ENCODE measurements at regions not wholly inside any gene's neighbourhood (a gene's known extent, or its start where the extent isn't known, plus 50 kb on each side); places are given as distances from the start of the nearest gene placed in this dataset.

- no peaks in the 10 kb centered on the region for H3K27me3 Mint-ChIP-seq (ENCODE audit: low read depth, unreplicated experiment)
- H3K4me3 ChIP-seq (ENCODE audit: insufficient read depth, low read depth, low read length) = no peak overlapping the region
- no peaks in the 10 kb centered on the region for H3K27me3 ChIP-seq (ENCODE audit: insufficient read depth, low read length)
- no peaks in the 10 kb centered on the region for H4K20me1 ChIP-seq (ENCODE audit: insufficient read depth, low read length)
- no peak overlapping the region for H3K4me2 ChIP-seq (ENCODE audit: low read length)
- no peaks in the 10 kb centered on the region for H3K9me3 Mint-ChIP-seq (ENCODE audit: unreplicated experiment)
- H3K36me3 ChIP-seq (ENCODE audit: insufficient read depth, low read length) = no peaks in the 10 kb centered on the region
- no peak overlapping the region for H2AFZ ChIP-seq (ENCODE audit: low read depth, low read length)
- no peaks in the 10 kb centered on the region for H3K4me1 ChIP-seq (ENCODE audit: insufficient read depth, low read length)
- H3K9me3 ChIP-seq (ENCODE audit: insufficient read depth, low read depth, low read length) = peaks cover 4% of the 10 kb centered on the region
- H3K27ac Mint-ChIP-seq (ENCODE audit: unreplicated experiment) = no peak overlapping the region
- DNase-seq (ENCODE audit: low read depth) (no peak), FAIRE-seq (no peak)
- no peaks in the 10 kb centered on the region for H3K79me2 ChIP-seq (ENCODE audit: insufficient read depth, low read length)
- TF ChIP-seq CTCF (IDR thresholded peaks at IDR 0.05; ENCODE audit: insufficient read depth, low read depth, low read length) (no peak), EZH2 (IDR thresholded peaks at IDR 0.05; ENCODE audit: insufficient read depth, low read length) (no peak)
- no peak overlapping the region for H3K4me3 Mint-ChIP-seq (ENCODE audit: unreplicated experiment)
- no peak overlapping the region for H3K9ac ChIP-seq (ENCODE audit: low read length)
- H3K4me1 Mint-ChIP-seq (ENCODE audit: low read depth, unreplicated experiment) = no peaks in the 10 kb centered on the region
- no peaks in the 10 kb centered on the region for H3K36me3 Mint-ChIP-seq (ENCODE audit: low read depth, unreplicated experiment)
- no peak overlapping the region for H3K27ac ChIP-seq (ENCODE audit: low read depth, low read length)
Observed at GRCh38 chr15:24733659-24734058, 58.1 kb downstream of the NPAP1 start.

GRCh38 chr15:24734396-24734795, 58.8 kb downstream of the NPAP1 start:
- Histone ChIP-seq H3K9ac (ENCODE audit: low read length) (no peak overlapping the region), H3K9me3 (ENCODE audit: insufficient read depth, low read depth, low read length) (peaks cover 4% of the 10 kb centered on the region), H3K27ac (ENCODE audit: low read depth, low read length) (no peak overlapping the region), H3K4me1 (ENCODE audit: insufficient read depth, low read length) (no peaks in the 10 kb centered on the region), H2AFZ (ENCODE audit: low read depth, low read length) (no peak overlapping the region), H3K4me3 (ENCODE audit: insufficient read depth, low read depth, low read length) (no peak overlapping the region), H3K36me3 (ENCODE audit: insufficient read depth, low read length) (no peaks in the 10 kb centered on the region), H4K20me1 (ENCODE audit: insufficient read depth, low read length) (no peaks in the 10 kb centered on the region), H3K27me3 (ENCODE audit: insufficient read depth, low read length) (no peaks in the 10 kb centered on the region), H3K4me2 (ENCODE audit: low read length) (no peak overlapping the region), H3K79me2 (ENCODE audit: insufficient read depth, low read length) (no peaks in the 10 kb centered on the region)
- no peak overlapping the region for H3K4me3 Mint-ChIP-seq (ENCODE audit: unreplicated experiment)
- no peaks in the 10 kb centered on the region for H3K4me1 Mint-ChIP-seq (ENCODE audit: low read depth, unreplicated experiment)
- H3K27ac Mint-ChIP-seq (ENCODE audit: unreplicated experiment) = no peak overlapping the region
- no peaks in the 10 kb centered on the region for H3K36me3 Mint-ChIP-seq (ENCODE audit: low read depth, unreplicated experiment)
- no peaks in the 10 kb centered on the region for H3K9me3 Mint-ChIP-seq (ENCODE audit: unreplicated experiment)
- DNase-seq (ENCODE audit: low read depth) (no peak), FAIRE-seq (no peak)
- no peaks in the 10 kb centered on the region for H3K27me3 Mint-ChIP-seq (ENCODE audit: low read depth, unreplicated experiment)
- TF ChIP-seq EZH2 (IDR thresholded peaks at IDR 0.05; ENCODE audit: insufficient read depth, low read length) = no peak
- TF ChIP-seq CTCF (IDR thresholded peaks at IDR 0.05; ENCODE audit: insufficient read depth, low read depth, low read length) = no peak

- H3K4me3 Mint-ChIP-seq (ENCODE audit: unreplicated experiment) = no peak overlapping the region
- no peak for TF ChIP-seq CTCF (IDR thresholded peaks at IDR 0.05; ENCODE audit: insufficient read depth, low read depth, low read length)
- TF ChIP-seq EZH2 (IDR thresholded peaks at IDR 0.05; ENCODE audit: insufficient read depth, low read length) = no peak
- no peak overlapping the region for H3K27ac Mint-ChIP-seq (ENCODE audit: unreplicated experiment)
- Histone ChIP-seq H3K9me3 (ENCODE audit: insufficient read depth, low read depth, low read length) (peaks cover 8% of the 10 kb centered on the region), H3K27me3 (ENCODE audit: insufficient read depth, low read length) (no peaks in the 10 kb centered on the region), H3K27ac (ENCODE audit: low read depth, low read length) (no peak overlapping the region), H3K4me3 (ENCODE audit: insufficient read depth, low read depth, low read length) (no peak overlapping the region), H3K9ac (ENCODE audit: low read length) (no peak overlapping the region), H3K36me3 (ENCODE audit: insufficient read depth, low read length) (no peaks in the 10 kb centered on the region), H4K20me1 (ENCODE audit: insufficient read depth, low read length) (no peaks in the 10 kb centered on the region), H3K4me2 (ENCODE audit: low read length) (no peak overlapping the region), H2AFZ (ENCODE audit: low read depth, low read length) (no peak overlapping the region), H3K79me2 (ENCODE audit: insufficient read depth, low read length) (no peaks in the 10 kb centered on the region), H3K4me1 (ENCODE audit: insufficient read depth, low read length) (no peaks in the 10 kb centered on the region)
- H3K4me1 Mint-ChIP-seq (ENCODE audit: low read depth, unreplicated experiment) = no peaks in the 10 kb centered on the region
- no peaks in the 10 kb centered on the region for H3K27me3 Mint-ChIP-seq (ENCODE audit: low read depth, unreplicated experiment)
- no peaks in the 10 kb centered on the region for H3K36me3 Mint-ChIP-seq (ENCODE audit: low read depth, unreplicated experiment)
- FAIRE-seq (no peak), DNase-seq (ENCODE audit: low read depth) (no peak)
- H3K9me3 Mint-ChIP-seq (ENCODE audit: unreplicated experiment) = peaks cover 6% of the 10 kb centered on the region
Observed at GRCh38 chr15:24745290-24745689, 69.7 kb downstream of the NPAP1 start.
